Subcutaneous abdominal adipose tissue (tissue), 5 donors: ENCODE measurements at regions not wholly inside any gene's neighbourhood (a gene's known extent, or its start where the extent isn't known, plus 50 kb on each side); places are given as distances from the start of the nearest gene placed in this dataset.

Source experiments
- H3K27ac ChIP-seq: one replicate; pipeline ENCODE4 v1.7.0; 2013; ENCODE audit warnings: low read depth, mild to moderate bottlenecking, inconsistent platforms, low read length, moderate library complexity
- H3K27me3 ChIP-seq, 5 donors: one replicate each; pipeline ENCODE4 v1.7.0; 2013; ENCODE audit warnings: low read length in 5 of 5, inconsistent platforms in 1 of 5; ENCODE audit not compliant: control insufficient read depth in 5 of 5, insufficient read depth in 4 of 5
- H3K36me3 ChIP-seq, 5 donors: one replicate each; pipeline ENCODE4 v1.7.0; 2013; ENCODE audit warnings: low read length in 5 of 5; ENCODE audit not compliant: control insufficient read depth in 5 of 5, insufficient read depth in 5 of 5
- H3K4me1 ChIP-seq, 5 donors: one replicate each; pipeline ENCODE4 v1.7.0; 2013; ENCODE audit warnings: low read length in 5 of 5, mild to moderate bottlenecking in 3 of 5, moderate library complexity in 1 of 5; ENCODE audit not compliant: control insufficient read depth in 5 of 5, insufficient read depth in 5 of 5
- H3K4me3 ChIP-seq, 5 donors: one replicate each; pipeline ENCODE4 v1.7.0; 2013; ENCODE audit warnings: low read length in 5 of 5, low read depth in 1 of 5
- H3K9ac ChIP-seq, 5 donors: one replicate each; pipeline ENCODE4 v1.7.0; 2013; ENCODE audit warnings: low read length in 5 of 5, mild to moderate bottlenecking in 4 of 5, moderate library complexity in 3 of 5
- H3K9me3 ChIP-seq, 5 donors: one replicate each; pipeline ENCODE4 v1.7.0; 2013; ENCODE audit warnings: low read length in 5 of 5; ENCODE audit not compliant: control insufficient read depth in 5 of 5
- donor health status: healthy.
- donor health status: healthy.
- donor health status: healthy.
- donor health status: healthy.
- donor health status: healthy.

- Histone ChIP-seq H3K27me3 (no peaks in the 10 kb centered on the region), H3K4me1 (no peaks in the 10 kb centered on the region), H3K27ac (no peak overlapping the region), H3K4me3 (no peak overlapping the region), H3K9ac (no peak overlapping the region), H3K36me3 (no peaks in the 10 kb centered on the region), H3K9me3 (no peaks in the 10 kb centered on the region)
These were observed 109.6 kb upstream of the KCNN2 start for GRCh38 chr5:114252226-114252625.

DNA sequence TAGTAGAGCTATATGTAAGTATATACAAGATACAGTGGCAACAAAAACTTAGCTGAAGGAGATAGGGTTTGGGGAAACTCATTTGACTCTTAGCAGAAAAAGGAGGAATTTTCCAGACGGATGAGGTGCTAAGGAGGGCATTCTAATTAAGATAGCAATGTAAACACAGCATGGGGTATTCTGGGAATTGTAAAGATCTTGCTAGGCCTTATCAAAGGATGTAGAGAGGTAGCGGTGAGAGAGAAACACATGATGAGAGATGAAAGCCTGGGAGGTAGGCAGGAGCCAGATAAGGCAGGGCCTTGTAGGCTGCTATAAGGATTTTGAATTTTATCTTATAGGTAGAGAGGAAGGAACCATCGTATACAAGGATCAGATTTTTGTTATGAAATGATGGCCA lies 106.6 kb upstream of the KCNN2 start:
- Histone ChIP-seq H3K4me3 (no peak overlapping the region), H3K4me1 (no peaks in the 10 kb centered on the region), H3K9me3 (peaks cover 0 to 2% (median 0%) of the 10 kb centered on the region in 5 donors), H3K9ac (no peak overlapping the region), H3K27ac (no peak overlapping the region), H3K36me3 (no peaks in the 10 kb centered on the region), H3K27me3 (peaks cover 0 to 4% (median 0%) of the 10 kb centered on the region in 5 donors)

DNA sequence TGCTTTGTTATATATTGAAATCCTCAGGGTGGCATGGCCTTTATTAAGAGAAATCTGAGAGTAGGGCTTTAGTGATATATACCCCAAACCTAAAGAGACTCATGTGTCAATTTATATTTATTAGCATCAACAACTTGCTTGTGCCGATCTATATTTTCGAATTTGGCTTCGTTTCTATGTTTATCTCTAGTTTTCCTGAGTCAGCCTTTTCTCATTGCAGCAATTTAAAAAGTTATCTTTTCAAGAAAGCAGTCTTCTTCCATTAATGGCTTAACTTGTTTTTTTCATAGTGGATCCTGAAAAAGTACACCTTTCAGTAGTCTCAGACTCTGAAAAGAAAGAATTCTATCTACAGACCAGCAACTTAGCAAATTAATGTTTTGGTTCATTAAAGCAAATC lies 99.9 kb upstream of the KCNN2 start:
- Histone ChIP-seq H3K9me3 (peaks cover 0 to 2% (median 0%) of the 10 kb centered on the region in 5 donors), H3K4me1 (no peaks in the 10 kb centered on the region), H3K27me3 (peaks cover 0 to 4% (median 0%) of the 10 kb centered on the region in 5 donors), H3K4me3 (no peak overlapping the region), H3K27ac (no peak overlapping the region), H3K9ac (no peak overlapping the region), H3K36me3 (no peaks in the 10 kb centered on the region)

GRCh38 chr5:114265432-114266060 lies 96.3 kb upstream of the KCNN2 start:
- no peaks in the 10 kb centered on the region for H3K27me3 ChIP-seq
- no peaks in the 10 kb centered on the region for H3K9me3 ChIP-seq
- H3K4me3 ChIP-seq, result no peak overlapping the region
- H3K9ac ChIP-seq, result no peak overlapping the region
- H3K27ac ChIP-seq, result no peak overlapping the region
- no peaks in the 10 kb centered on the region for H3K36me3 ChIP-seq
- no peaks in the 10 kb centered on the region for H3K4me1 ChIP-seq

DNA sequence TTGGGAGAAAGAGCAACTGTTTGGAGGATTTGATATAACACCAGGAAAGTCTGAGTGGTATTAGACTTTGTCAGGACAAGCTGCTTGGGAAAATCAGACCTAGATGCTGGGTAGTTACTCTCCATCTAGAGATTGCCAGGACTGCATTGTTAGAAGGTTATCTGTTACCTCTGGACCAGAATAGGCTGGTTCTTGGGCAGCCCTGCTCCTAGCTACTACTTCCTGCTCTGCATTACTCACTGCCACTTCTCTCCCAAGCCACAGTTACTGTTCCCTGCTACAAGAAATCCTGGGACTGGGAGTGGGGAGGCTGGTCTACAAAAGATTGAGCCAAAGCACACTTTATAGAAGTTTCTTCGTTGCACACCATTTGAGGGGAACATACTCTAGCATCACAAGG lies 95.5 kb upstream of the KCNN2 start:
- Histone ChIP-seq H3K27me3 (no peaks in the 10 kb centered on the region), H3K4me3 (no peak overlapping the region), H3K4me1 (no peaks in the 10 kb centered on the region), H3K36me3 (no peaks in the 10 kb centered on the region), H3K27ac (no peak overlapping the region), H3K9ac (no peak overlapping the region), H3K9me3 (no peaks in the 10 kb centered on the region)

- Histone ChIP-seq H3K9me3 (peaks cover 0 to 7% (median 0%) of the 10 kb centered on the region in 5 donors), H3K27ac (no peak overlapping the region), H3K4me3 (no peak overlapping the region), H3K27me3 (no peaks in the 10 kb centered on the region), H3K4me1 (no peaks in the 10 kb centered on the region), H3K9ac (no peak overlapping the region), H3K36me3 (no peaks in the 10 kb centered on the region)
These were observed 65.7 kb upstream of the KCNN2 start for GRCh38 chr5:114296191-114296590.

GRCh38 chr5:114297915-114298314 lies 64.0 kb upstream of the KCNN2 start:
- no peak overlapping the region for H3K4me3 ChIP-seq
- no peaks in the 10 kb centered on the region for H3K4me1 ChIP-seq
- no peaks in the 10 kb centered on the region for H3K27me3 ChIP-seq
- no peak overlapping the region for H3K27ac ChIP-seq
- H3K9me3 ChIP-seq, result peaks cover 0 to 7% (median 0%) of the 10 kb centered on the region in 5 donors
- H3K36me3 ChIP-seq, result no peaks in the 10 kb centered on the region
- H3K9ac ChIP-seq, result no peak overlapping the region

DNA sequence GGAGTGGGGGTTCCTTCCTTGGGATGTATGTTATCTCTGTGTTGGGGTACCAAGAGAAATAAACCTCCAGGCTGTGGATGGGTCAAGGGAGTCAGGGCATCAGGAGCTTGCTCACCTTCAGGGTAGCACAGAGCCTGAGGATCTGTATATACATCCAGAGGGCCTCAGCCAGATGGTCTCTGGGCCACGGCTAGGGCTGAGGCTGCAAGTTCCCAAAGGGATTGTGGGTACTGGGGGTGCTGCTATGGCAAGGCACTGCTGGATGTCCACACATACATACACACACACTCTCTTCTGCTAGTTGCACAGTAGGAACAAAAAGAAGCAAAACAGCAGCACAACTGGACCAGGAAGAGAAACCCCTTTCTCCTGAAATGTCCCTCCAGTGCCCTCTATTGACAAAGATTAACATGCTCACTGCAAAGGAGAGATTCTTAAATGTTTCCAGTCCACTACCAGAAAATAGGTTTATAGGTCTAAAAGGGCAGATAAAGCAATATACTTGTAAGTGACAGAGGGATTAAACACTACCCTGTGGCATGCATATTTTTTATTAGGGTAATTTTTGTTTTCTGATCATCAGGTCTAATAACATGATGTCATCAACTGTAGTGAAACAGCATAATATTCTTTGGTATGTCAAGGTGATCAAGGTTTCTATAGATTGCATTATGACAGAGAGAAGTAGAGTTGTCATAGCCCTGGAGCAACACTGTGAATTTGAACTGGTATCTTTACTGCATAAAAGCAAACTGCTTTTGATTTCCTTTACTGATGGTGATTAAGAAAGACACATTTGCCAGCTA lies 56.3 kb upstream of the KCNN2 start:
- Histone ChIP-seq H3K36me3 (no peaks in the 10 kb centered on the region), H3K9me3 (no peaks in the 10 kb centered on the region), H3K4me1 (no peaks in the 10 kb centered on the region), H3K4me3 (no peak overlapping the region), H3K27me3 (no peaks in the 10 kb centered on the region), H3K27ac (no peak overlapping the region), H3K9ac (no peak overlapping the region)

GRCh38 chr5:114308017-114308416 lies 53.9 kb upstream of the KCNN2 start:
- H3K4me3 ChIP-seq, result no peak overlapping the region
- H3K9me3 ChIP-seq, result no peaks in the 10 kb centered on the region
- no peak overlapping the region for H3K27ac ChIP-seq
- no peak overlapping the region for H3K9ac ChIP-seq
- H3K27me3 ChIP-seq, result no peaks in the 10 kb centered on the region
- no peaks in the 10 kb centered on the region for H3K36me3 ChIP-seq
- no peaks in the 10 kb centered on the region for H3K4me1 ChIP-seq

- H3K9ac ChIP-seq, result no peak overlapping the region
- H3K4me3 ChIP-seq, result no peak overlapping the region
- no peaks in the 10 kb centered on the region for H3K36me3 ChIP-seq
- no peaks in the 10 kb centered on the region for H3K4me1 ChIP-seq
- H3K27ac ChIP-seq, result no peak overlapping the region
- H3K9me3 ChIP-seq, result no peaks in the 10 kb centered on the region
- no peaks in the 10 kb centered on the region for H3K27me3 ChIP-seq
These were observed 53.4 kb upstream of the KCNN2 start for GRCh38 chr5:114308508-114308907.
